Naive thymus-derived CD4-positive, alpha-beta T cell (primary cell): ENCODE measurements at regions not wholly inside any gene's neighbourhood (a gene's known extent, or its start where the extent isn't known, plus 50 kb on each side); places are given as distances from the start of the nearest gene placed in this dataset.

Source experiments
- ATAC-seq: fragments of 150-1000 bp; cut with Tn5 transposase; 2 replicates; pipeline ENCODE4 v1.10.0; 2021; ENCODE audit warnings: mild to moderate bottlenecking, moderate library complexity
- CTCF ChIA-PET: fragments of 350-600 bp; sonication (Branson Sonifier 250); formaldehyde crosslinking; loops from one replicate; lab custom pipeline; 2021; ENCODE audit warnings: antibody characterized with exemption; lab: Charles Lee
- POLR2A ChIA-PET: fragments of 350-600 bp; sonication (Branson Sonifier 250); formaldehyde crosslinking; loops from one replicate; lab custom pipeline; 2021; ENCODE audit warnings: antibody characterized with exemption, inconsistent platforms; lab: Charles Lee
- DNase-seq, 9 donors: peaks; one replicate each; pipeline versions ENCODE4 v3.0.0 to v3.0.0-alpha.2; 2020 to 2022; ENCODE audit warnings: mixed read lengths in 1 of 9
- H3K27ac ChIP-seq: one replicate; pipeline ENCODE4 v1.7.0; 2013; ENCODE audit warnings: mild to moderate bottlenecking, low read depth, low read length, moderate library complexity
- H3K27me3 ChIP-seq, 2 donors: one replicate each; pipeline ENCODE4 v1.7.0; 2013; ENCODE audit warnings: low read length in 2 of 2, mild to moderate bottlenecking in 2 of 2, moderate library complexity in 2 of 2; ENCODE audit not compliant: control insufficient read depth in 2 of 2, insufficient read depth in 2 of 2
- H3K36me3 ChIP-seq, 3 experiments: 1 replicate in 2 of 3; 2 replicates in 1 of 3; pipeline ENCODE4 v1.7.0; 2013; ENCODE audit warnings: low read length in 3 of 3, mild to moderate bottlenecking in 3 of 3, moderate library complexity in 1 of 3; ENCODE audit not compliant: insufficient read depth in 3 of 3, control insufficient read depth in 2 of 3
- H3K4me1 ChIP-seq, 2 donors: one replicate each; pipeline ENCODE4 v1.7.0; 2013; ENCODE audit warnings: low read length in 2 of 2, mild to moderate bottlenecking in 2 of 2, moderate library complexity in 1 of 2; ENCODE audit not compliant: control insufficient read depth in 2 of 2, insufficient read depth in 2 of 2
- H3K4me3 ChIP-seq: 2 replicates; pipeline ENCODE4 v1.7.0; 2013; ENCODE audit warnings: mild to moderate bottlenecking, low read length
- H3K9me3 ChIP-seq, 3 experiments: 1 replicate in 2 of 3; 2 replicates in 1 of 3; pipeline ENCODE4 v1.7.0; 2013; ENCODE audit warnings: low read length in 3 of 3; ENCODE audit not compliant: control insufficient read depth in 2 of 3
- H3K27ac Mint-ChIP-seq, 9 donors: one replicate each; pipeline ENCODE4 v1.8.0; 2020 to 2022; ENCODE audit warnings: mixed read lengths in 9 of 9, mild to moderate bottlenecking in 8 of 9, moderate library complexity in 5 of 9, inconsistent platforms in 2 of 9
- H3K27me3 Mint-ChIP-seq, 5 donors: one replicate each; pipeline ENCODE4 v1.8.0; 2021 to 2022; ENCODE audit warnings: mixed read lengths in 5 of 5, mild to moderate bottlenecking in 1 of 5
- H3K36me3 Mint-ChIP-seq, 5 donors: one replicate each; pipeline ENCODE4 v1.8.0; 2020 to 2022; ENCODE audit warnings: mixed read lengths in 5 of 5, mild to moderate bottlenecking in 3 of 5, inconsistent platforms in 1 of 5
- H3K4me1 Mint-ChIP-seq, 7 donors: one replicate each; pipeline ENCODE4 v1.8.0; 2020 to 2022; ENCODE audit warnings: mixed read lengths in 7 of 7, mild to moderate bottlenecking in 3 of 7, inconsistent platforms in 1 of 7
- H3K4me3 Mint-ChIP-seq, 10 donors: one replicate each; pipeline ENCODE4 v1.8.0; 2020 to 2022; ENCODE audit warnings: mild to moderate bottlenecking in 10 of 10, mixed read lengths in 10 of 10, moderate library complexity in 6 of 10, inconsistent platforms in 2 of 10
- H3K9me3 Mint-ChIP-seq, 11 donors: one replicate each; pipeline ENCODE4 v1.8.0; 2020 to 2022; ENCODE audit warnings: mixed read lengths in 11 of 11, mild to moderate bottlenecking in 4 of 11, inconsistent platforms in 1 of 11, moderate library complexity in 1 of 11
- intact Hi-C, 2 donors: fragments of 100-400 bp; cut with micrococcal nuclease; formaldehyde crosslinking; loops; one replicate each; pipeline ENCODE4 v1.15.1; 2023

GRCh38 chr2:217449444-217449843 is 553.4 kb downstream of the TNS1 start:
- H3K27me3 Mint-ChIP-seq = peaks cover 0 to 5% (median 0%) of the 10 kb centered on the region in 5 donors
- Histone ChIP-seq H3K27ac (no peak overlapping the region), H3K4me3 (no peak overlapping the region), H3K36me3 (no peaks in the 10 kb centered on the region), H3K27me3 (no peaks in the 10 kb centered on the region), H3K9me3 (no peaks in the 10 kb centered on the region), H3K4me1 (no peaks in the 10 kb centered on the region)
- H3K36me3 Mint-ChIP-seq = peaks cover 0 to 17% (median 0%) of the 10 kb centered on the region in 5 donors
- peaks cover 0 to 4% (median 0%) of the 10 kb centered on the region in 7 donors for H3K4me1 Mint-ChIP-seq
- POLR2A ChIA-PET = interaction anchor here (0.6 kb wide), 1 partner anchor 1361 kb away, joined by 3 read pairs; no protein-coding TSS in a partner anchor
- CTCF ChIA-PET = no interaction called here
- ATAC-seq (no peak), DNase-seq (no peak)
- H3K4me3 Mint-ChIP-seq = no peak overlapping the region
- H3K9me3 Mint-ChIP-seq = peaks cover 0 to 5% (median 0%) of the 10 kb centered on the region in 11 donors
- no peak overlapping the region for H3K27ac Mint-ChIP-seq
- intact Hi-C loops = no loop called here

GRCh38 chr2:217448860-217449259 is 553.9 kb downstream of the TNS1 start:
- no peaks in the 10 kb centered on the region for H3K9me3 ChIP-seq
- intact Hi-C loops = no loop called here
- no peak overlapping the region for H3K4me3 Mint-ChIP-seq
- H3K36me3 ChIP-seq = no peaks in the 10 kb centered on the region
- peaks cover 0 to under 1% (median 0%) of the 10 kb centered on the region in 11 donors for H3K9me3 Mint-ChIP-seq
- ChIA-PET CTCF (no interaction called here), POLR2A (no interaction called here)
- no peak for ATAC-seq
- H3K27me3 Mint-ChIP-seq = no peaks in the 10 kb centered on the region
- peaks cover 0 to 13% (median 0%) of the 10 kb centered on the region in 5 donors for H3K36me3 Mint-ChIP-seq
- no peaks in the 10 kb centered on the region for H3K27me3 ChIP-seq
- no peak overlapping the region for H3K4me3 ChIP-seq
- no peaks in the 10 kb centered on the region for H3K4me1 ChIP-seq
- no peak overlapping the region for H3K27ac Mint-ChIP-seq
- no peak overlapping the region for H3K27ac ChIP-seq
- peaks cover 0 to 4% (median 0%) of the 10 kb centered on the region in 7 donors for H3K4me1 Mint-ChIP-seq
- DNase-seq = no peak

DNA sequence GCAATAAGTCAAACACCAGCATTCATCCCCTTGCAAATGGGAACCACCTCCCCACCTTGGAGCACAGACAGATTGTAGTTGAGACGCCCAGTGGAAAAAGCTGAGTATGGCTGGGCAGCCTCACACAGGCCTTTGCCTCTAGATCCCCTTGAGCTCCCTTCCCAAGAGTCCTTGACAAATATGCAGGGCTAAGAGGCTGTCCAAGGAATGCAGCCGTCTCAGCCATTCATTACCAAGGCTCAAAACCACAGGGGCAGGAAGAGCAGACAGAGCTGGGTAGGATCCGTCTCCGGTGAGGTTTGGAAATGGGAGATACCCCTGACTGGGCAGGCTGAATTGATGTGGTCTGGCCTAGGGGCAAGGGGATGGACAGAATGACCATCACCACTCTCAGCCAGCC is 557.1 kb downstream of the TNS1 start:
- ChIA-PET POLR2A (no interaction called here), CTCF (no interaction called here)
- no peak for ATAC-seq
- no peak overlapping the region for H3K4me3 ChIP-seq
- intact Hi-C loops = no loop called here
- H3K36me3 ChIP-seq = no peaks in the 10 kb centered on the region
- H3K9me3 Mint-ChIP-seq = peaks cover 0 to 3% (median 0%) of the 10 kb centered on the region in 11 donors
- H3K27me3 Mint-ChIP-seq = no peaks in the 10 kb centered on the region
- H3K4me3 Mint-ChIP-seq = no peak overlapping the region
- H3K27me3 ChIP-seq = no peaks in the 10 kb centered on the region
- no peak overlapping the region for H3K27ac ChIP-seq
- no peak overlapping the region for H3K27ac Mint-ChIP-seq
- no peaks in the 10 kb centered on the region for H3K4me1 ChIP-seq
- H3K36me3 Mint-ChIP-seq = peaks cover 0 to 27% (median 0%) of the 10 kb centered on the region in 5 donors
- no peaks in the 10 kb centered on the region for H3K9me3 ChIP-seq
- DNase-seq = no peak
- peaks cover 0 to 4% (median 0%) of the 10 kb centered on the region in 7 donors for H3K4me1 Mint-ChIP-seq

- ChIA-PET CTCF (no interaction called here), POLR2A (no interaction called here)
- H3K4me3 Mint-ChIP-seq = no peak overlapping the region
- Histone ChIP-seq H3K36me3 (no peaks in the 10 kb centered on the region), H3K27me3 (no peaks in the 10 kb centered on the region), H3K27ac (no peak overlapping the region), H3K9me3 (no peaks in the 10 kb centered on the region), H3K4me1 (no peaks in the 10 kb centered on the region), H3K4me3 (no peak overlapping the region)
- H3K9me3 Mint-ChIP-seq = peaks cover 0 to 3% (median 0%) of the 10 kb centered on the region in 11 donors
- ATAC-seq (no peak), DNase-seq (no peak)
- H3K36me3 Mint-ChIP-seq = peaks cover 0 to 27% (median 0%) of the 10 kb centered on the region in 5 donors
- H3K27me3 Mint-ChIP-seq = no peaks in the 10 kb centered on the region
- no peak overlapping the region for H3K27ac Mint-ChIP-seq
- intact Hi-C loops = no loop called here
- H3K4me1 Mint-ChIP-seq = peaks cover 0 to 4% (median 3%) of the 10 kb centered on the region in 7 donors
These were observed 557.9 kb downstream of the TNS1 start for GRCh38 chr2:217444932-217445331.

- Histone ChIP-seq H3K4me1 (no peaks in the 10 kb centered on the region), H3K36me3 (no peaks in the 10 kb centered on the region), H3K4me3 (no peak overlapping the region), H3K27me3 (no peaks in the 10 kb centered on the region), H3K9me3 (no peaks in the 10 kb centered on the region), H3K27ac (no peak overlapping the region)
- H3K4me3 Mint-ChIP-seq = no peak overlapping the region
- no peaks in the 10 kb centered on the region for H3K27me3 Mint-ChIP-seq
- intact Hi-C loops = no loop called here
- no peak for DNase-seq
- peaks cover 0 to 27% (median 0%) of the 10 kb centered on the region in 5 donors for H3K36me3 Mint-ChIP-seq
- ChIA-PET CTCF (no interaction called here), POLR2A (no interaction called here)
- H3K27ac Mint-ChIP-seq = no peak overlapping the region
- ATAC-seq = no peak
- peaks cover 0 to 3% (median 0%) of the 10 kb centered on the region in 11 donors for H3K9me3 Mint-ChIP-seq
- H3K4me1 Mint-ChIP-seq = peaks cover 0 to 4% (median 3%) of the 10 kb centered on the region in 7 donors
These were observed 558.3 kb downstream of the TNS1 start for GRCh38 chr2:217444509-217444908.

DNA sequence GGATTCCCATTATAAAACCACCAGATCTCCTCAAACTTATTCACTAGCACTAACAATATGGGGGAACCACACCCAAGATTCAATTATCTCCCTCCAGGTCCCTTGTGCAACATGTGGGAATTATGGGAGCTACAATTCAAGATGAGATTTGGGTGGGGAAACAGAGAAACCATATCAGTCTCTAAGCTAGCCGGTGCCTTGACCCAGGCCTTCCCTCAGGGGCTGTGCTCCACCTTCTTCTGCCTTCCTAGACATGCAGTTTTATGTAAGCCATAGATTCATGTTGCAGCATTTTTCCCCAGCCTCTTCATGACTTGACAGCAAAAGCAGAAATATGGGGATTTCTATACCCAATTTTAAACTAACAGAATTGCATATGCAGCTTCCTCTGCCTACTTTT is 559.2 kb downstream of the TNS1 start:
- no peaks in the 10 kb centered on the region for H3K36me3 ChIP-seq
- DNase-seq = no peak
- intact Hi-C loops = no loop called here
- Mint-ChIP-seq H3K4me1 (peaks cover 0 to 4% (median 3%) of the 10 kb centered on the region in 7 donors), H3K27ac (no peak overlapping the region), H3K9me3 (peaks cover 0 to 3% (median 0%) of the 10 kb centered on the region in 11 donors), H3K4me3 (no peak overlapping the region), H3K27me3 (no peaks in the 10 kb centered on the region), H3K36me3 (peaks cover 0 to 23% (median 0%) of the 10 kb centered on the region in 5 donors)
- H3K27me3 ChIP-seq = no peaks in the 10 kb centered on the region
- no peak overlapping the region for H3K4me3 ChIP-seq
- POLR2A ChIA-PET = no interaction called here
- no peaks in the 10 kb centered on the region for H3K4me1 ChIP-seq
- no peak for ATAC-seq
- CTCF ChIA-PET = no interaction called here
- H3K27ac ChIP-seq = no peak overlapping the region
- no peaks in the 10 kb centered on the region for H3K9me3 ChIP-seq

DNA sequence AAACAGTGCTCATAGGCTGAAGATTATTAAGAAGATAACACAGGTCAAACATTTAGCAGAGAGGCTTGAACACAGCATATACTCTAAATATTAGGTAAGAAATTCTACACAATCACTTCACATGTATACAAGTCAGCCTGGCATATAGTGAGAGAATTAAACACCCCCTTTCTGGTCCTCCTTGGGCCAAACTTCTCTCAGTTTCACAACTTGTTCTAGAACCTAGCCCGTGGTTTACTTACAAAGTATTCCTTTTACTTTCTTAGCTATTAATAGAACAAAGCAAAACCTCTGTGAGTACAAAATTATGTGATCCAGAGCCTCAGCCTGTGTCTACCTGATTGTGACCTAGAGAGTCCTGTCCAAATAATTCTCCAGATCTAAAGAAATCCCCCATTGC is 562.8 kb downstream of the TNS1 start:
- DNase-seq = no peak
- peaks cover 0 to 3% (median 0%) of the 10 kb centered on the region in 11 donors for H3K9me3 Mint-ChIP-seq
- no peaks in the 10 kb centered on the region for H3K36me3 ChIP-seq
- no peak for ATAC-seq
- no peaks in the 10 kb centered on the region for H3K9me3 ChIP-seq
- peaks cover 0 to 8% (median 4%) of the 10 kb centered on the region in 7 donors for H3K4me1 Mint-ChIP-seq
- H3K4me3 ChIP-seq = no peak overlapping the region
- POLR2A ChIA-PET = no interaction called here
- peaks cover 0 to 2% (median 0%) of the 10 kb centered on the region in 5 donors for H3K27me3 Mint-ChIP-seq
- no peak overlapping the region for H3K27ac Mint-ChIP-seq
- peaks cover 0 to 14% (median 0%) of the 10 kb centered on the region in 5 donors for H3K36me3 Mint-ChIP-seq
- no peak overlapping the region for H3K27ac ChIP-seq
- CTCF ChIA-PET = no interaction called here
- intact Hi-C loops = no loop called here
- no peak overlapping the region for H3K4me3 Mint-ChIP-seq
- no peaks in the 10 kb centered on the region for H3K4me1 ChIP-seq
- H3K27me3 ChIP-seq = no peaks in the 10 kb centered on the region
